ENCODE measurements at regions not wholly inside any gene's neighbourhood (a gene's known extent, or its start where the extent isn't known, plus 50 kb on each side); places are given as distances from the start of the nearest gene placed in this dataset.
A peak's percentile ranks its signal among the peaks of the same experiment; 100 is the strongest.

- H3K4me3 ChIP-seq (ENCODE audit: low read depth, low read length), result peak overlapping the region; percentile 81
- no peak for DNase-seq (ENCODE audit: low read depth)
- TF ChIP-seq CTCF (IDR thresholded peaks at IDR 0.05; ENCODE audit: insufficient read depth, low read length), result no peak
These were observed 97.8 kb downstream of the ZNF674 start for GRCh38 chrX:46447384-46447783.

- DNase-seq (ENCODE audit: low read depth), result peak; percentile 64
- H3K4me3 ChIP-seq (ENCODE audit: low read depth, low read length), result peak overlapping the region; percentile 81
- TF ChIP-seq CTCF (IDR thresholded peaks at IDR 0.05; ENCODE audit: insufficient read depth, low read length), result no peak
These were observed 98.4 kb downstream of the ZNF674 start for GRCh38 chrX:46446727-46447378.

GRCh38 chrX:46444011-46444410, 101.2 kb downstream of the ZNF674 start:
- H3K4me3 ChIP-seq (ENCODE audit: low read depth, low read length), result no peak overlapping the region
- DNase-seq (ENCODE audit: low read depth), result peak; percentile 60
- no peak for TF ChIP-seq CTCF (IDR thresholded peaks at IDR 0.05; ENCODE audit: insufficient read depth, low read length)

- H3K4me3 ChIP-seq (ENCODE audit: low read depth, low read length), result no peak overlapping the region
- TF ChIP-seq CTCF (IDR thresholded peaks at IDR 0.05; ENCODE audit: insufficient read depth, low read length), result no peak
- no peak for DNase-seq (ENCODE audit: low read depth)
These were observed 108.5 kb downstream of the ZNF674 start for GRCh38 chrX:46436744-46437143.

- no peak overlapping the region for H3K4me3 ChIP-seq (ENCODE audit: low read depth, low read length)
- TF ChIP-seq CTCF (IDR thresholded peaks at IDR 0.05; ENCODE audit: insufficient read depth, low read length), result no peak
- DNase-seq (ENCODE audit: low read depth), result peak; percentile 13
These were observed 111.3 kb downstream of the ZNF674 start for GRCh38 chrX:46433892-46434291.

GRCh38 chrX:46408553-46409407, 136.4 kb downstream of the ZNF674 start:
- DNase-seq (ENCODE audit: low read depth), result peak; percentile 84
- H3K4me3 ChIP-seq (ENCODE audit: low read depth, low read length), result no peak overlapping the region
- TF ChIP-seq CTCF (IDR thresholded peaks at IDR 0.05; ENCODE audit: insufficient read depth, low read length), result peak; percentile 77
